Neural progenitor cell (in vitro differentiated cells): ENCODE measurements at regions not wholly inside any gene's neighbourhood (a gene's known extent, or its start where the extent isn't known, plus 50 kb on each side); places are given as distances from the start of the nearest gene placed in this dataset.

Source experiments
- DNase-seq: peaks from one replicate; pipeline ENCODE4 v3.0.0-alpha.2; 2016; ENCODE audit warnings: low spot score
- H2AFZ ChIP-seq: fragments of 200-600 bp; sonication (generic); replicated peaks from 2 replicates; pipeline ENCODE4 v1.6.1; 2016; ENCODE audit warnings: antibody characterized with exemption
- H3F3A ChIP-seq: fragments of 200-600 bp; sonication (generic); 2 replicates; pipeline ENCODE4 v1.6.1; 2016; ENCODE audit warnings: antibody characterized with exemption, low read depth
- H3K27ac ChIP-seq: fragments of 200-600 bp; sonication (generic); 2 replicates; pipeline ENCODE4 v1.5.1; 2016; ENCODE audit warnings: mild to moderate bottlenecking
- H3K27me3 ChIP-seq: fragments of 200-600 bp; sonication (generic); 2 replicates; pipeline ENCODE4 v1.6.1; 2016; ENCODE audit warnings: mild to moderate bottlenecking, moderate library complexity
- H3K36me3 ChIP-seq: fragments of 200-600 bp; sonication (generic); 2 replicates; pipeline ENCODE4 v1.5.1; 2016
- H3K4me1 ChIP-seq: fragments of 200-600 bp; sonication (generic); 2 replicates; pipeline ENCODE4 v1.6.1; 2016; ENCODE audit warnings: mixed run types
- H3K4me2 ChIP-seq: fragments of 200-600 bp; sonication (generic); 2 replicates; pipeline ENCODE4 v1.6.1; 2016
- H3K4me3 ChIP-seq: fragments of 200-600 bp; sonication (generic); 2 replicates; pipeline ENCODE4 v1.5.1; 2016
- H3K79me2 ChIP-seq: fragments of 200-600 bp; sonication (generic); 2 replicates; pipeline ENCODE4 v1.6.1; 2016; ENCODE audit warnings: low read depth
- H3K9ac ChIP-seq: fragments of 200-600 bp; sonication (generic); 2 replicates; pipeline ENCODE4 v1.6.1; 2016
- H3K9me3 ChIP-seq: fragments of 200-600 bp; sonication (generic); 2 replicates; pipeline ENCODE4 v1.5.1; 2016; ENCODE audit warnings: low read depth
- H4K20me1 ChIP-seq: fragments of 200-600 bp; sonication (generic); 2 replicates; pipeline ENCODE4 v1.6.1; 2016; ENCODE audit warnings: low read depth
- H3K27ac Mint-ChIP-seq: 3 replicates; pipeline ENCODE4 v1.8.0; 2021; ENCODE audit warnings: mixed read lengths
- H3K27me3 Mint-ChIP-seq: 2 replicates; pipeline ENCODE4 v1.8.0; 2022; ENCODE audit warnings: low read depth, mild to moderate bottlenecking, inconsistent platforms, moderate library complexity, mixed read lengths; ENCODE audit not compliant: insufficient read depth
- H3K36me3 Mint-ChIP-seq: 3 replicates; pipeline ENCODE4 v1.8.0; 2021; ENCODE audit warnings: mixed read lengths
- H3K4me1 Mint-ChIP-seq: 3 replicates; pipeline ENCODE4 v1.8.0; 2021; ENCODE audit warnings: mixed read lengths
- H3K4me3 Mint-ChIP-seq: 3 replicates; pipeline ENCODE4 v1.8.0; 2021; ENCODE audit warnings: mild to moderate bottlenecking, moderate library complexity, mixed read lengths
- H3K9me3 Mint-ChIP-seq: 3 replicates; pipeline ENCODE4 v1.8.0; 2020; ENCODE audit warnings: mixed read lengths
- CTCF ChIP-seq: fragments of 200-600 bp; sonication (generic); IDR thresholded peaks from 2 replicates; pipeline ENCODE4 v1.5.1; 2017; ENCODE audit warnings: antibody characterized with exemption, mild to moderate bottlenecking
- EZH2 ChIP-seq: fragments of 200-600 bp; sonication (generic); IDR thresholded peaks from 2 replicates; pipeline ENCODE4 v1.6.1; 2017; ENCODE audit warnings: antibody characterized with exemption, mild to moderate bottlenecking, moderate library complexity
- EZH2phosphoT487 ChIP-seq: fragments of 200-600 bp; sonication (generic); IDR thresholded peaks from 2 replicates; pipeline ENCODE4 v1.6.1; 2017; ENCODE audit warnings: antibody characterized with exemption

DNA sequence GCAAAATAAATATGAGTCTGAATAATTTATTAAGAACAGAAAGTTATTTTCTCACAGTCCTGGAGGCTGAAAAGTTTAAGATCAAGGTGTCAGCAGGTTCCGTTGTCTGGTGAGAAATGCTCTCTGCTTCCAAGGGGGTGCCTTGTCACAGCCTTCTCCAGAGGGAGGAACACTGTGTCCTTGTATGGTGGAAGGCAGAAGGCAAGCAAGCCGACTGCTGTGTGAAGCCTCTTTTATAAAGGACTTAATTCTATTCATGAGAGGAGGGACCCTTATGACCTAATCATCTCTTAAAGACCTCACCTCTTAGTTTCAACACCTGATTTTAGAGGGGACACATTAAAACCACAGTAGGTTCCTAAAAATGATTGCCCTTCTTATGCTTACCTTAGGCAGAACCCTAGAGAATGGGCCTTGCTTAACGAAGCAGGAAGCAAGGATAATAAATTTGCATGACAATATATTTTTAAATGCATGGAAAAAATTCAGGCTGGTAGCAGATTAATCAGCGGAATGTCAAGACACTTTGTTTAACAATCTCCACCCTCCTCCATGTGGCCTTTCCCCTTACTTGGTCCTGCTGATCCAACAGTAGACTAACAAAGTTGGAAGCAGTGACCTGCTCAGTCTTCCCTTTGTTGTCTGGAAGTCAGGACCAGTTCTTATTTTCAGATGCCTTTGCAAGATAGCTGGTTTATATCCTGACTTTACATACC, 154.9 kb downstream of the DYRK2 start:
- TF ChIP-seq EZH2 (no peak), EZH2phosphoT487 (no peak), CTCF (no peak)
- Histone ChIP-seq H3K79me2 (no peaks in the 10 kb centered on the region), H3K27me3 (no peaks in the 10 kb centered on the region), H3F3A (no peaks in the 10 kb centered on the region), H3K36me3 (no peaks in the 10 kb centered on the region), H3K9ac (no peak overlapping the region), H4K20me1 (no peaks in the 10 kb centered on the region), H3K4me3 (no peak overlapping the region), H3K9me3 (no peaks in the 10 kb centered on the region), H3K4me2 (no peak overlapping the region), H2AFZ (no peak overlapping the region), H3K27ac (no peak overlapping the region), H3K4me1 (peaks cover 14% of the 10 kb centered on the region)
- Mint-ChIP-seq H3K27ac (no peak overlapping the region), H3K4me3 (no peak overlapping the region), H3K27me3 (no peaks in the 10 kb centered on the region), H3K9me3 (no peaks in the 10 kb centered on the region), H3K36me3 (no peaks in the 10 kb centered on the region), H3K4me1 (peaks cover 5% of the 10 kb centered on the region)
- no peak for DNase-seq

DNA sequence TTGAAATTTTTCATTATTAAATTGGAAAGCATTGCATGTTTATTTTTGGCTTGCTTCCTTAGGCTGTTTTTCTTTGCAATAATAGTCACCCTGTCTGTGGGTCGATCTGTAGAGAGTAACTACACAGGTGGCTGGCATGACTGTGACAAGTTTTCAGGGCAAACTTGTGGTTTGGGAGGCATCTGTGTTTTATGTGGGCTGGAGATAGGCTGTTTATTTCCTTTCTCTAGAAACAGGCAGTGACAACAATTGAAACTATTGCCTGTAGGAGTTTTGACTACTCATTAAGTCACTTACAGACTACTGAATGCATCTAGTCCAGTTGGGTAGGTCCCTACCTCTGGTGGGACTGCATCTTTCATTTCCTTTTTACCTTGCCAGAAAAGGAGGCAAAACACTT, 155.6 kb downstream of the DYRK2 start:
- Mint-ChIP-seq H3K4me3 (no peak overlapping the region), H3K9me3 (no peaks in the 10 kb centered on the region)

DNA sequence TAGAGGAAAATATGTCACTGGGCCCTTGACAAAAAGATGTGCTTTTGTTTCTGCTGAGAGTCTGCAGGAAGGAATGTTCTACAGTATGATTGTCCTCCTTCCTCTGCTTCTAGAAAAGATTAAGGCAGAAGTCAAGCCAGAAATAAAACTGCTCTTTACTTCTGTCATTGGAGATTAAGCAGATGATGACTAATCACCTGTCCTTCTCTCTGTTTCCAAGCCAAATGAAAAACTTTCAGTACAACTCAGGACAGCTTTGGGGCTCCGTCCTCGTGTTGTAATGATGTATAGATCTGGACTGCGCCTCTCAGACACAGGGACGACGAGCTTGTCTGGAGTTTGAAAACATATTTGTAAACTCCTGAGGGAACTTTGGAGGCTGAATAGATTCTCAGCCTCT, 159.3 kb downstream of the DYRK2 start:
- H2AFZ ChIP-seq = no peak overlapping the region
- no peak overlapping the region for H3K4me2 ChIP-seq
- H3K27ac Mint-ChIP-seq = no peak overlapping the region

More for the DNA sequence above, 155.6 kb downstream of the DYRK2 start:
- no peak for TF ChIP-seq CTCF
- TF ChIP-seq EZH2 = no peak
- TF ChIP-seq EZH2phosphoT487 = no peak
- Histone ChIP-seq H3K4me1 (peaks cover 14% of the 10 kb centered on the region), H3K4me3 (no peak overlapping the region), H3F3A (no peaks in the 10 kb centered on the region), H3K9me3 (no peaks in the 10 kb centered on the region), H3K27ac (no peak overlapping the region), H3K9ac (no peak overlapping the region), H3K4me2 (no peak overlapping the region), H4K20me1 (no peaks in the 10 kb centered on the region), H3K27me3 (no peaks in the 10 kb centered on the region), H2AFZ (no peak overlapping the region), H3K79me2 (no peaks in the 10 kb centered on the region), H3K36me3 (no peaks in the 10 kb centered on the region)
- H3K27ac Mint-ChIP-seq = no peak overlapping the region
- no peaks in the 10 kb centered on the region for H3K36me3 Mint-ChIP-seq
- H3K27me3 Mint-ChIP-seq = no peaks in the 10 kb centered on the region
- DNase-seq = no peak
- peaks cover 4% of the 10 kb centered on the region for H3K4me1 Mint-ChIP-seq

More for the DNA sequence above, 159.3 kb downstream of the DYRK2 start:
- Histone ChIP-seq H3K9me3 (no peaks in the 10 kb centered on the region), H3K36me3 (no peaks in the 10 kb centered on the region), H3K27me3 (no peaks in the 10 kb centered on the region), H3F3A (no peaks in the 10 kb centered on the region), H3K4me1 (peaks cover 10% of the 10 kb centered on the region), H3K27ac (no peak overlapping the region), H3K9ac (no peak overlapping the region), H3K79me2 (no peaks in the 10 kb centered on the region), H4K20me1 (no peaks in the 10 kb centered on the region), H3K4me3 (no peak overlapping the region)
- Mint-ChIP-seq H3K4me1 (peaks cover 2% of the 10 kb centered on the region), H3K36me3 (no peaks in the 10 kb centered on the region), H3K4me3 (no peak overlapping the region), H3K9me3 (no peaks in the 10 kb centered on the region), H3K27me3 (no peaks in the 10 kb centered on the region)
- no peak for TF ChIP-seq EZH2
- no peak for TF ChIP-seq CTCF
- no peak for TF ChIP-seq EZH2phosphoT487
- no peak for DNase-seq
